SKM-1 treated with dmso at 0.1 percent for 144 hours (cell line): ENCODE measurements at regions not wholly inside any gene's neighbourhood (a gene's known extent, or its start where the extent isn't known, plus 50 kb on each side); places are given as distances from the start of the nearest gene placed in this dataset.

Experiments
- DNase-seq: peaks from one replicate; lab custom pipeline; 2025; ENCODE audit not compliant: unreplicated experiment; lab: John Stamatoyannopoulos, UW

GRCh38 chr6:44531442-44532015 is 144.0 kb downstream of the CDC5L start:
- DNase-seq, result no peak

- DNase-seq, result no peak
Observed at GRCh38 chr6:44533421-44533820, 145.9 kb downstream of the CDC5L start.

GRCh38 chr6:44534291-44534690 is 146.8 kb downstream of the CDC5L start:
- DNase-seq, result no peak

DNA sequence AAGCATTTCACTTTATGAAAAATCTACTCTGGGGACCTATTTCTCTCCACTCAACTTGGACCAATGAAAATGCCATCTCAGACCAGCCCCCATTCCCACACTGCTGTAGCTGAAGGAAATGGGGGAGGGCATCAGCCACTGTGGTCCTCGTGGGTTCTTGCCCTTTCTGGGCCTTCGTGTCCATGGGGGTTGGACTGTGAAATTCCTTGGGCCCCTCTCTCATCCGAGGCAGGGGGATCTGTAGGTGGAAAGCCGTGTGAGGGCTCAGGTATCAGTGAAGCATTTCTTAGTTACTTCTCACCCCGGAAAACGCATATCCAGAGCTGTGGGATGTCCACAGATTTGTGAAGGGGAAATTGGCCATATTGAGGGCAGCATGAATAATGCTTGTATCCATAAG is 147.9 kb downstream of the CDC5L start:
- DNase-seq, result no peak

GRCh38 chr6:44535967-44536366 is 148.5 kb downstream of the CDC5L start:
- no peak for DNase-seq

- no peak for DNase-seq
Observed at GRCh38 chr6:44537306-44538049, 150.0 kb downstream of the CDC5L start.

GRCh38 chr6:44538131-44538806 is 150.8 kb downstream of the CDC5L start:
- DNase-seq, result no peak

DNA sequence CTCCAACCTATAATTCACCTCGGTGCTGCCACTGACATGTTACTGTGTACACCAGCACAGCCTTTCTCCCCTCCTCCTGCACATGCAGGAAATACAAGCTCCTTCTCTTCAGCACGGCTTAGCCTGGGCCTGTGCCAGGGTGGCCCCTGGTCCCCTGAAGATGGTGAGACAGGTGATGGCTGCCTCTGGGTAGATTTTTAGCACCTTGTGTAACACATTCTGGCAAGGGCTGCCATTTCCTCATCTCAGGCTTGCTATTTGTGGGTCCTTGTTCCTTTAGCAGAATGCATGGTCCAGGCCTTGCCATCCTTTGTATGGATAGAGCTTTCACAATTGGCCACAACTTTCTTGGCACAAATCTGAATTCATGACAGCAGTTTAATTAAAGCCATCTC is 151.3 kb downstream of the CDC5L start:
- DNase-seq, result no peak

DNA sequence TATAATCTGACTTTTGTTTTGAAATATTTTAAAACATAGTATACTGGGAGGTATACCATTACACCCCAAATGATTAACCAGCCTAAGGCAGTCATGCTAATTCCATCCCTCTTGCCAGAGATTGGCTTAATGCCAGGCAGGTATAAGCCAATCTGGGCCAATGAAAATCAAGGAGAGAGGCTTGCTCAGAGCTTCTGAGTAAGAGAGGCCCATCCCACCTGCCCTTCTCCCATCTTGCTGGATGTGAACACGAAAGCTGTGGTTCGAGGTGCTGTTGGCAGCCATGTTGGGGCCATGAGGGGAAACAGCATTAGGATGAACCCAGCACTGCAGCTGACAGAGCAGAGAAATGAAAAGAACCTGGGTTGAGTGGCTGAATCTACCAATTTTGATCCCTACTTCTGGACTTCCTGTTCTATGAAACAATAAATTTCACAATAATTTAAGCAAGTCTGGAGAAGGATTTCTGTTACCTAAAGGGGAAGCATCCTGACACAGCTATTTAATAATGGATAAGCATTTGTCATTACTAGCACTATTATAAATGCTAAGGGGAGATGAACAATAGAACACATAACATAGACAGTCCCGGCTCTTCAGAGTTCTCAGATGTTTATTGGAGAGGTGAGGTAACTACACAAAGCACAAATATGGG is 152.3 kb downstream of the CDC5L start:
- no peak for DNase-seq

DNA sequence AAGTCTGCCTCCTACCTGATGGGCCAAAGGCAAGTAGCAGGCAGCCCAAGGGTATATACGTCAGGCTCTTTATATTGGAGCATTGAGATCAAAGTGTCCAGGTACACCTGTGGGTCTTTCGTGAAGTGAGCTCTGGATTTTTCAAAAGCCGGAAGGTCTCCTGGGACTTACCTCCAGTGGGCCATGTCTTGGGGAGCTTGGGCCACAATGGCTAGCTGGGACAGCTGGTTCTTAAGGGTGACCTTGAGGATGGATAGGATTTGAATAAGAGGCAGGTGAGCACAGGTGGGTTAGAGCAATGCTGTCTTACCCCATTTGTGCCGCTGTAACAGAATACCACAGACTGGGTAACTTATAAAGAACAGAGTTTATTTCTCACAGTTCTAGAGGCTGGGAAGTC is 153.4 kb downstream of the CDC5L start:
- DNase-seq, result no peak

DNA sequence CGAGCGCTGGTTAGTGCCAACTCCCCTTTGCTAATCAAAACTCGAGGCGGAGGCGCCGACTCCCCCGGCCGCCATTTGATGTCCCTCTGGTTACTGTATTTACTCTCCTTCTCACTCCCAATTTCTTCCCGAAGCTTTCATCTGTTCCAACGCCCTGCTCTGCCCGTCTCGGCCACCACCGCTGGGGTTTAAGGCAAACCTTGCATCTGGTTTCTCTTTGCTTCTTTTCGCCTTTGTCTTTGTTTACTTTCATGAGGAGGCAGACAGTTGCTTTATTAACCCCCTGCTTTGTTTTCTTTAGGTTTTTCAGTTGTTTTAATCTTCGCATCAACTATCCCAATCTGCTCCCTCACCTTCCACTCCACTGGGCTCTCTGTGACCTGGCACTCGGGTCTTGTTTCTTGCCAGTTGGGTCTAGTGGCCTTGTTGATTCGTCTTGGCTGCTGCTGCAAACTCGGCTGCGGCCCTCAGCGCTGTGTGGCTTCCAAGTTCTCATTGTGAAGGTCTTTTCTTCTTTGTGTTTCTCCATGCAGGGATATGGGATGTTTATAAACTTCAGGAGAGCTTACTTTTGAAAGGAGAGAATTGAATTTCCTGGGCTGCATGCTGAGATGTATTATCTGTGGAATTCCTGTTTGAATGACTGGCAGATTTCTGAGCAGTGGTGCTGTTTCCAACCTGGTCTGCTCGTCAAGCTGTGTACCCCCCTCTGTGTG is 155.1 kb downstream of the CDC5L start:
- DNase-seq, result no peak

DNA sequence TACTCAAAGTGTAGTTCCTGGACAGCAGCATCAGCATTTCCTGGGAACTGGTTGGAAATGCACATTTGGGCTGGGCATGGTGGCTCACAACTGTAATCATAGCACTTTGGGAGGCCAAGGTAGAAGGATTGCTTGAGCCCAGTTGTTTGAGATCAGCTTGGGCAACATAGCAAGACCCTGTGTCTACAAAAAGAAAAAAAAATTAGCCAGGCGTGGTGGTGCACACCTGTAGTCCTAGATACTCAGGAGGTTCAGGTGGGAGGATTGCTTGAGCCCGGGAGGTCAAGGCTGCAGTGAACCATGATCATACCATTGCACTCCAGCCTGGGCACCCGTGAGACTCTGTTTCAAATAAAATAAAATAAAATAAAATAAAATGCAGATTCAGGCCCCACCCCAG is 156.2 kb downstream of the CDC5L start:
- no peak for DNase-seq

DNA sequence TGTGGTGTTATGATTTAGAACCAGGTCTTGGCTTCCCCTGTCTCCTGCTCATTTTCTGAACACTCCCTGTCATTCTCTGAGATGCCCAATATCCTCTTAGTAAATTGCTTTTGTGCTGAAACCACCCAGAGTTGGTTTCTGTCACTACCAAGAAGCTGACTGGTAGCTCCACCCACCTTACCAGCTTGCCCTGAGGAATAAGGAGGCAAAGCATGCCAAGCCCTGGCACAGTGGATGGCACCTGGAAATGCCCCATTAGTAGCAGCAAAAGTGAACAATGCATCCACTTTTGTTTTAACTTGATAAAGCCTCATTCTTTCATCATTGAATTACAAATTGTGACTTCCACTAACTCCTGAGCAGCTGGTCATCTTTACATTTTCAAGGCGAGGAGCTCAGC is 157.7 kb downstream of the CDC5L start:
- DNase-seq, result no peak

GRCh38 chr6:44548319-44548718 is 160.8 kb downstream of the CDC5L start:
- no peak for DNase-seq

DNA sequence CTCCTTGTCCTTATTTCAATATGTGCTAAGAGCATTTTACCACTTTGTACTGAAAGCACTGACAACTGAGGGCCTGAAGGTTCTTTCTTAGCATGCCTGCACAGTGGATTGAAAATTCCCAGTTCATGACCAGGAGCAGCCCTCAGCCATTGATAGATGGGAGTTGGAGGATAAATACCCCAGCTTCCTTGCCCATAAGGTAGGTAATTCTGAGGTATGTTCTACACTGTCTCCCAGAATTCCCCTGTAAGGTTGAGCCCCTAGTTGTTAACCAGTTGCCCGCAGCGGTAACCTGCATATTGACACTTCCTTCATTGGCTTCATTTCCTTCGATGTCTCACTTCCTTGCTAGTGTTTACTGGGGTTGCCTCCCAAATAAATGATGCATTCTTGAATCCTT is 162.0 kb downstream of the CDC5L start:
- DNase-seq, result no peak

GRCh38 chr6:44554194-44554593 is 166.7 kb downstream of the CDC5L start:
- no peak for DNase-seq

GRCh38 chr6:44554861-44555260 is 167.4 kb downstream of the CDC5L start:
- no peak for DNase-seq

- DNase-seq, result no peak
Observed at GRCh38 chr6:44556046-44556445, 168.5 kb downstream of the CDC5L start.

DNA sequence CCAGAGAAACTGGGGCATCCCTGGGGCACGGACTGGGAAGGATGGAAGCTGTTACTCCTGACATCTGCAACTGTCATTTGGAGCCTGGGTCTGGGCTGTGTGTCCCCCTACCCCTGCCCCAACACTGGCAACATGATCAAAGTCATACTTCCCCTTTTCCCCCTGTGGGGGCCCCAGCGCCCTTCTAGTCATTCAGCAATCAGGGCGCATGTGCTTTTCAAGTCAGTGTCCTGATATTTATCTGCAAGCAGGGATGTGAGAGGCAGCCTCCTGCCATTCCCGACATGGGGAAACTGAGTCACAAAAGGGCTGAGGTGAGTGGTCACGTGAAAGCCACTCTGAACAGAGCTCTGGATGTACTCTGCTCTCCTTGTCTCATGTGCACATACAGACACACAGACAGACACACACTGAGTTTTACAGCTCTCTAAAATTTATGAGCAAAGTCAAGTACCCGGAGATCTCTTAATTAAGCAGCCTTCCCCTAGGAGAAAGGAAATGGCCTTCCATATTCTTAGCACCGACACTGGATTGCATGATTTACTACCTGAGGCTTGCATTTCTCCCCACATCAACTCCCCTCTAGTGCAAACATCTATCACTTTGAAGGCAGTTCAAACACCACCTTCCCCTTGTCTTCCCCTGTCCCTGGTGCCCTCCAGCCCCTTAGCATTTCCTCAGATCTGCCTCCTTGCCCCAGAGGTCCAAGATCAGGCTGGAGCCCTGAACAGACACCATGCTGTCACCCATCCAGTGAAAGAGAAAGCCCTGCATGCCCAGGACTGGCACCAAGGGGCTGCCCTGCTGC is 170.7 kb downstream of the CDC5L start:
- DNase-seq, result no peak

GRCh38 chr6:44558832-44559251 is 171.3 kb downstream of the CDC5L start:
- no peak for DNase-seq
